Nephron (organoid): ENCODE measurements at regions not wholly inside any gene's neighbourhood (a gene's known extent, or its start where the extent isn't known, plus 50 kb on each side); places are given as distances from the start of the nearest gene placed in this dataset.

ENCODE experiments used
- H3K27ac Mint-ChIP-seq, 3 experiments: 2 replicates each; pipeline ENCODE4 v1.8.0; 2020; ENCODE audit warnings: mixed read lengths in 3 of 3, mild to moderate bottlenecking in 2 of 3, moderate library complexity in 1 of 3
- H3K27me3 Mint-ChIP-seq: 2 replicates; pipeline ENCODE4 v1.8.0; 2021; ENCODE audit warnings: low read depth, mild to moderate bottlenecking, moderate library complexity, mixed read lengths
- H3K36me3 Mint-ChIP-seq: 2 replicates; pipeline ENCODE4 v1.8.0; 2020; ENCODE audit warnings: low read depth, mixed read lengths
- H3K4me1 Mint-ChIP-seq: 2 replicates; pipeline ENCODE4 v1.8.0; 2020; ENCODE audit warnings: mixed read lengths
- H3K4me3 Mint-ChIP-seq, 3 experiments: 2 replicates each; pipeline ENCODE4 v1.8.0; 2020; ENCODE audit warnings: mild to moderate bottlenecking in 3 of 3, mixed read lengths in 3 of 3, moderate library complexity in 2 of 3
- H3K9me3 Mint-ChIP-seq: 2 replicates; pipeline ENCODE4 v1.8.0; 2020; ENCODE audit warnings: mixed read lengths
- CTCF ChIP-seq, 3 experiments: fragments of 200-600 bp; sonication (generic); IDR thresholded peaks; one replicate each; pipeline ENCODE4 v1.5.0; 2021; ENCODE audit warnings: antibody characterized with exemption in 3 of 3; ENCODE audit not compliant: unreplicated experiment in 3 of 3

- Mint-ChIP-seq H3K27ac (no peak overlapping the region), H3K9me3 (no peaks in the 10 kb centered on the region), H3K4me3 (no peak overlapping the region), H3K27me3 (peaks cover 13% of the 10 kb centered on the region), H3K36me3 (no peaks in the 10 kb centered on the region), H3K4me1 (peaks cover 44% of the 10 kb centered on the region)
- no peak for TF ChIP-seq CTCF (IDR thresholded peaks at IDR 0.05; ENCODE audit: unreplicated experiment in 3 of 3)
These were observed 51.5 kb upstream of the DDR1 start for GRCh38 chr6:30832864-30833263.

GRCh38 chr6:30830438-30830837 is 53.9 kb upstream of the DDR1 start:
- H3K27ac Mint-ChIP-seq = no peak overlapping the region
- no peak overlapping the region for H3K4me3 Mint-ChIP-seq
- H3K27me3 Mint-ChIP-seq = peaks cover 14% of the 10 kb centered on the region
- no peak for TF ChIP-seq CTCF (IDR thresholded peaks at IDR 0.05; ENCODE audit: unreplicated experiment in 3 of 3)
- H3K36me3 Mint-ChIP-seq = no peaks in the 10 kb centered on the region
- no peaks in the 10 kb centered on the region for H3K9me3 Mint-ChIP-seq
- H3K4me1 Mint-ChIP-seq = peaks cover 48% of the 10 kb centered on the region

- H3K36me3 Mint-ChIP-seq = no peaks in the 10 kb centered on the region
- no peaks in the 10 kb centered on the region for H3K9me3 Mint-ChIP-seq
- H3K27me3 Mint-ChIP-seq = peaks cover 14% of the 10 kb centered on the region
- TF ChIP-seq CTCF (IDR thresholded peaks at IDR 0.05; ENCODE audit: unreplicated experiment in 3 of 3) = no peak
- no peak overlapping the region for H3K4me3 Mint-ChIP-seq
- H3K27ac Mint-ChIP-seq = peak overlapping the region in 1 of 3 experiments; percentile 39
- H3K4me1 Mint-ChIP-seq = peaks cover 44% of the 10 kb centered on the region
These were observed 54.6 kb upstream of the DDR1 start for GRCh38 chr6:30829639-30830255.

GRCh38 chr6:30829033-30829432 is 55.3 kb upstream of the DDR1 start:
- H3K36me3 Mint-ChIP-seq = no peaks in the 10 kb centered on the region
- H3K27ac Mint-ChIP-seq = peak overlapping the region; percentile 27 to 88 (median 56)
- H3K9me3 Mint-ChIP-seq = no peaks in the 10 kb centered on the region
- peaks cover 14% of the 10 kb centered on the region for H3K27me3 Mint-ChIP-seq
- peaks cover 41% of the 10 kb centered on the region for H3K4me1 Mint-ChIP-seq
- no peak overlapping the region for H3K4me3 Mint-ChIP-seq
- no peak for TF ChIP-seq CTCF (IDR thresholded peaks at IDR 0.05; ENCODE audit: unreplicated experiment in 3 of 3)

- no peaks in the 10 kb centered on the region for H3K36me3 Mint-ChIP-seq
- peaks cover 41% of the 10 kb centered on the region for H3K4me1 Mint-ChIP-seq
- peak; percentile 90 to 94 (median 90) for TF ChIP-seq CTCF (IDR thresholded peaks at IDR 0.05; ENCODE audit: unreplicated experiment in 3 of 3)
- no peak overlapping the region for H3K4me3 Mint-ChIP-seq
- peak overlapping the region; percentile 9 to 88 (median 56) for H3K27ac Mint-ChIP-seq
- no peaks in the 10 kb centered on the region for H3K9me3 Mint-ChIP-seq
- H3K27me3 Mint-ChIP-seq = peaks cover 14% of the 10 kb centered on the region
These were observed 56.0 kb upstream of the DDR1 start for GRCh38 chr6:30828027-30828962.
